OCI-LY7 (cell line): ENCODE measurements at regions not wholly inside any gene's neighbourhood (a gene's known extent, or its start where the extent isn't known, plus 50 kb on each side); places are given as distances from the start of the nearest gene placed in this dataset.
"Not testable (repeated sequence)": the region's sequence is repeated elsewhere in the genome, so short reads cannot be mapped to it uniquely, and the experiment has no call there.

Source experiments
- BruUV-seq: library from RNA; stranded (reverse); fragments of 400-500 nt; replicated peaks from 2 replicates; lab custom pipeline; 2021; lab: Mats Ljungman, UMichigan
- CTCF ChIA-PET: fragments of 300-600 bp; sonication (Branson Sonifier 250); formaldehyde crosslinking; loops from one replicate; lab custom pipeline; 2022; ENCODE audit warnings: antibody characterized with exemption; ENCODE audit not compliant: unreplicated experiment; lab: Charles Lee
- POLR2A ChIA-PET: fragments of 300-600 bp; sonication (Branson Sonifier 250); formaldehyde crosslinking; loops from one replicate; lab custom pipeline; 2022; ENCODE audit warnings: antibody characterized with exemption; lab: Charles Lee
- DNase-seq: peaks from one replicate; pipeline ENCODE4 v3.0.0-alpha.2; 2015; ENCODE audit warnings: low spot score
- H2AFZ ChIP-seq: fragments of 200-600 bp; sonication (generic), shearing (Covaris generic); 2 replicates; pipeline ENCODE4 v1.6.1; 2014; ENCODE audit warnings: mild to moderate bottlenecking, antibody characterized with exemption, low read length, moderate library complexity
- H3K27ac ChIP-seq: fragments of 200-600 bp; sonication (generic); 2 replicates; pipeline ENCODE4 v1.5.1; 2014; ENCODE audit warnings: mixed run types, low read depth, mild to moderate bottlenecking, moderate library complexity, low read length, inconsistent platforms; ENCODE audit not compliant: poor library complexity, severe bottlenecking
- H3K36me3 ChIP-seq: fragments of 200-600 bp; sonication (generic); 2 replicates; pipeline ENCODE4 v1.6.1; 2014; ENCODE audit warnings: mild to moderate bottlenecking, antibody characterized with exemption, low read length, moderate library complexity, mixed read lengths; ENCODE audit not compliant: insufficient read depth
- H3K4me1 ChIP-seq: fragments of 200-600 bp; sonication (generic); 2 replicates; pipeline ENCODE4 v1.5.1; 2014; ENCODE audit warnings: mild to moderate bottlenecking, low read length; ENCODE audit not compliant: insufficient read depth, poor library complexity, severe bottlenecking
- H3K4me2 ChIP-seq: fragments of 200-600 bp; sonication (generic); 2 replicates; pipeline ENCODE4 v1.6.1; 2014; ENCODE audit warnings: mild to moderate bottlenecking, low read length
- H3K4me3 ChIP-seq: fragments of 200-600 bp; sonication (generic); 2 replicates; pipeline ENCODE4 v1.5.1; 2014; ENCODE audit warnings: mild to moderate bottlenecking, low read depth, low read length; ENCODE audit not compliant: poor library complexity, severe bottlenecking
- H3K79me2 ChIP-seq: fragments of 200-600 bp; sonication (generic); 2 replicates; pipeline ENCODE4 v1.6.1; 2016; ENCODE audit warnings: low read depth, mild to moderate bottlenecking, low read length, moderate library complexity, mixed read lengths; ENCODE audit not compliant: insufficient read depth
- H3K9me2 ChIP-seq: fragments of 200-600 bp; sonication (generic); 2 replicates; pipeline ENCODE4 v1.6.1; 2016; ENCODE audit warnings: mild to moderate bottlenecking, low read length, mixed read lengths; ENCODE audit not compliant: insufficient read depth
- H3K9me3 ChIP-seq: fragments of 200-600 bp; sonication (generic); 2 replicates; pipeline ENCODE4 v1.6.1; 2014; ENCODE audit warnings: mild to moderate bottlenecking, mixed run types, low read length, mixed read lengths
- H4K20me1 ChIP-seq: fragments of 200-600 bp; sonication (generic); 2 replicates; pipeline ENCODE4 v1.6.1; 2014; ENCODE audit warnings: mild to moderate bottlenecking, antibody characterized with exemption, low read length, moderate library complexity, mixed read lengths; ENCODE audit not compliant: insufficient read depth
- CTCF ChIP-seq: fragments of 200-600 bp; sonication (generic); conservative IDR thresholded peaks from 2 replicates; pipeline ENCODE4 v1.5.1; 2014; ENCODE audit warnings: mild to moderate bottlenecking, antibody characterized with exemption, low read length, moderate library complexity, mixed read lengths
- EZH2phosphoT487 ChIP-seq: fragments of 200-600 bp; sonication (generic); IDR thresholded peaks from 2 replicates; pipeline ENCODE4 v1.6.1; 2018; ENCODE audit warnings: low read depth, borderline replicate concordance, mild to moderate bottlenecking, mixed run types, antibody characterized with exemption, low read length, moderate library complexity, mixed read lengths
- intact Hi-C: fragments of 100-400 bp; cut with micrococcal nuclease; formaldehyde crosslinking; loops from one replicate; pipeline ENCODE4 v1.10.0; 2022; ENCODE audit not compliant: unreplicated experiment

- no peak for DNase-seq
- Histone ChIP-seq H3K4me1 (no peaks in the 10 kb centered on the region), H3K9me2 (no peaks in the 10 kb centered on the region), H3K4me3 (no peak overlapping the region), H2AFZ (no peak overlapping the region), H3K9me3 (no peaks in the 10 kb centered on the region), H3K27ac (no peak overlapping the region), H3K79me2 (no peaks in the 10 kb centered on the region), H3K4me2 (no peak overlapping the region), H3K36me3 (no peaks in the 10 kb centered on the region), H4K20me1 (no peaks in the 10 kb centered on the region)
- ChIA-PET CTCF (no interaction called here), POLR2A (interaction anchor here (0.6 kb wide), 1 partner anchor 307 kb away, joined by 5 read pairs; no protein-coding TSS in a partner anchor)
- BruUV-seq = no TSS peak
- intact Hi-C loops = no loop called here
- TF ChIP-seq EZH2phosphoT487 (no peak), CTCF (no peak)
Measured at GRCh38 chr17:72192800-72193192, 72.0 kb downstream of the SOX9 start.

- no peak overlapping the region for H2AFZ ChIP-seq
- H4K20me1 ChIP-seq = no peaks in the 10 kb centered on the region
- no peaks in the 10 kb centered on the region for H3K4me1 ChIP-seq
- H3K36me3 ChIP-seq = no peaks in the 10 kb centered on the region
- intact Hi-C loops = no loop called here
- H3K4me3 ChIP-seq = no peak overlapping the region
- BruUV-seq = no TSS peak
- ChIA-PET POLR2A (no interaction called here), CTCF (no interaction called here)
- no peak overlapping the region for H3K27ac ChIP-seq
- H3K79me2 ChIP-seq = no peaks in the 10 kb centered on the region
- H3K9me2 ChIP-seq = no peaks in the 10 kb centered on the region
- DNase-seq = no peak
- no peaks in the 10 kb centered on the region for H3K9me3 ChIP-seq
- no peak overlapping the region for H3K4me2 ChIP-seq
- TF ChIP-seq EZH2phosphoT487 (no peak), CTCF (no peak)
Measured at GRCh38 chr17:72193391-72194106, 72.7 kb downstream of the SOX9 start.

- CTCF ChIA-PET, H3K4me1 ChIP-seq, DNase-seq, H4K20me1 ChIP-seq, POLR2A ChIA-PET, H3K36me3 ChIP-seq, H3K9me2 ChIP-seq, H3K9me3 ChIP-seq, H3K4me2 ChIP-seq, BruUV-seq, H3K4me3 ChIP-seq, H3K79me2 ChIP-seq, intact Hi-C loops, H3K27ac ChIP-seq, H2AFZ ChIP-seq: not testable (repeated sequence)
Measured at GRCh38 chr17:72194107-72194440, 73.3 kb downstream of the SOX9 start.
